PC-9 (cell line): ENCODE measurements at regions not wholly inside any gene's neighbourhood (a gene's known extent, or its start where the extent isn't known, plus 50 kb on each side); places are given as distances from the start of the nearest gene placed in this dataset.

ENCODE experiments used
- BruUV-seq: library from RNA; stranded (reverse); fragments of 400-500 nt; replicated peaks from 2 replicates; lab custom pipeline; 2021; lab: Mats Ljungman, UMichigan
- CTCF ChIA-PET: fragments of 300-600 bp; sonication (Branson Sonifier 250); formaldehyde crosslinking; loops from one replicate; lab custom pipeline; 2022; ENCODE audit warnings: antibody characterized with exemption; lab: Charles Lee
- POLR2A ChIA-PET: fragments of 300-600 bp; sonication (Branson Sonifier 250); formaldehyde crosslinking; loops from one replicate; lab custom pipeline; 2022; ENCODE audit warnings: antibody characterized with exemption; ENCODE audit not compliant: unreplicated experiment; lab: Charles Lee
- DNase-seq, 2 experiments: peaks; one replicate each; pipeline versions ENCODE4 v3.0.0 to v3.0.0-alpha.2; 2015 to 2022; ENCODE audit warnings: mixed read lengths in 1 of 2
- H2AFZ ChIP-seq: fragments of 200-600 bp; sonication (generic); 2 replicates; pipeline ENCODE4 v1.8.1; 2017; ENCODE audit warnings: antibody characterized with exemption
- H3F3A ChIP-seq: fragments of 200-600 bp; sonication (generic); 2 replicates; pipeline ENCODE4 v1.8.1; 2017; ENCODE audit warnings: antibody characterized with exemption, mild to moderate bottlenecking, low read depth; ENCODE audit not compliant: insufficient read depth
- H3K27ac ChIP-seq: fragments of 200-600 bp; sonication (generic); 2 replicates; pipeline ENCODE4 v1.6.1; 2016; ENCODE audit warnings: mixed run types
- H3K27me3 ChIP-seq: fragments of 200-600 bp; sonication (generic); 2 replicates; pipeline ENCODE4 v1.6.1; 2016; ENCODE audit warnings: low read depth, mixed run types; ENCODE audit not compliant: insufficient read depth
- H3K36me3 ChIP-seq: fragments of 200-600 bp; sonication (generic); 2 replicates; pipeline ENCODE4 v1.6.1; 2016; ENCODE audit warnings: low read depth, mixed run types
- H3K4me1 ChIP-seq: fragments of 200-600 bp; sonication (generic); replicated peaks from 2 replicates; pipeline ENCODE4 v1.6.1; 2016; ENCODE audit warnings: mixed run types; ENCODE audit not compliant: insufficient read depth
- H3K4me2 ChIP-seq: fragments of 200-600 bp; sonication (generic); 2 replicates; pipeline ENCODE4 v1.6.1; 2017; ENCODE audit warnings: mixed run types
- H3K4me3 ChIP-seq: fragments of 200-600 bp; sonication (generic); 2 replicates; pipeline ENCODE4 v1.6.1; 2016; ENCODE audit warnings: mixed run types
- H3K79me2 ChIP-seq: fragments of 200-600 bp; sonication (generic); 2 replicates; pipeline ENCODE4 v1.6.1; 2017; ENCODE audit warnings: low read depth, mixed run types
- H3K9me2 ChIP-seq: fragments of 200-600 bp; sonication (generic); 2 replicates; pipeline ENCODE4 v1.8.1; 2017; ENCODE audit warnings: mild to moderate bottlenecking; ENCODE audit not compliant: insufficient read depth
- H3K9me3 ChIP-seq: fragments of 200-600 bp; sonication (generic); 2 replicates; pipeline ENCODE4 v1.8.1; 2016; ENCODE audit warnings: low read depth; ENCODE audit not compliant: insufficient read depth
- H4K20me1 ChIP-seq: fragments of 200-600 bp; sonication (generic); 2 replicates; pipeline ENCODE4 v1.8.1; 2017; ENCODE audit not compliant: insufficient read depth
- EZH2 ChIP-seq: fragments of 200-600 bp; sonication (generic); IDR thresholded peaks from 2 replicates; pipeline ENCODE4 v1.8.0; 2017; ENCODE audit warnings: antibody characterized with exemption, low read depth
- intact Hi-C: fragments of 100-400 bp; cut with micrococcal nuclease; formaldehyde crosslinking; loops from one replicate; pipeline ENCODE4 v1.10.0; 2022; ENCODE audit not compliant: unreplicated experiment
- TF ChIP-seq, protein P1 (sequence below): fragments of 200-600 bp; sonication (generic); conservative IDR thresholded peaks from 2 replicates; pipeline ENCODE4 v1.6.1; 2017; ENCODE audit warnings: mixed run types, antibody characterized with exemption, mild to moderate bottlenecking, moderate library complexity

DNA sequence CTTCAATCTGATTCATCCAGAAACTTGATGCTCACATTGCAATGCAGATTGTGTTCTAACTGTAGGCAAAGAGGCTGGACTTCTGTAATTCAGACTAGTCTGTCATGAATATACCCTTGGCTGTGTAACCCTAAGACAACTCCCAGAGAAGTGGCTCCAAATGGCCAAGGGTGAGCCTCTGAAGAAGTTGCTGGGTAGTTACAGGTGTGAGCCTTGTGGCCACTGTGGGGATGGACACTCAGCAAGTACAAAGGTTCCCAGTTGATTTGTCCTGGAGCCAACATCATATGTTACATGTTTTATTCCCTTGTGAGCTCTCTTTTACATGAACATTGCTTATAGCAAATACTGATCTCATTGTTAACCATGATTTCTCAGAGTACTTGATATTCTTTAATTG lies 94.8 kb upstream of the KCNJ3 start:
- no peaks in the 10 kb centered on the region for H3F3A ChIP-seq
- TF ChIP-seq, protein P1, sequence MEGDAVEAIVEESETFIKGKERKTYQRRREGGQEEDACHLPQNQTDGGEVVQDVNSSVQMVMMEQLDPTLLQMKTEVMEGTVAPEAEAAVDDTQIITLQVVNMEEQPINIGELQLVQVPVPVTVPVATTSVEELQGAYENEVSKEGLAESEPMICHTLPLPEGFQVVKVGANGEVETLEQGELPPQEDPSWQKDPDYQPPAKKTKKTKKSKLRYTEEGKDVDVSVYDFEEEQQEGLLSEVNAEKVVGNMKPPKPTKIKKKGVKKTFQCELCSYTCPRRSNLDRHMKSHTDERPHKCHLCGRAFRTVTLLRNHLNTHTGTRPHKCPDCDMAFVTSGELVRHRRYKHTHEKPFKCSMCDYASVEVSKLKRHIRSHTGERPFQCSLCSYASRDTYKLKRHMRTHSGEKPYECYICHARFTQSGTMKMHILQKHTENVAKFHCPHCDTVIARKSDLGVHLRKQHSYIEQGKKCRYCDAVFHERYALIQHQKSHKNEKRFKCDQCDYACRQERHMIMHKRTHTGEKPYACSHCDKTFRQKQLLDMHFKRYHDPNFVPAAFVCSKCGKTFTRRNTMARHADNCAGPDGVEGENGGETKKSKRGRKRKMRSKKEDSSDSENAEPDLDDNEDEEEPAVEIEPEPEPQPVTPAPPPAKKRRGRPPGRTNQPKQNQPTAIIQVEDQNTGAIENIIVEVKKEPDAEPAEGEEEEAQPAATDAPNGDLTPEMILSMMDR, result no peak
- TF ChIP-seq EZH2, result no peak
- no peaks in the 10 kb centered on the region for H3K4me1 ChIP-seq
- H3K27me3 ChIP-seq, result no peaks in the 10 kb centered on the region
- no peaks in the 10 kb centered on the region for H3K9me2 ChIP-seq
- no peaks in the 10 kb centered on the region for H3K36me3 ChIP-seq
- POLR2A ChIA-PET, result no interaction called here
- H3K9me3 ChIP-seq, result no peaks in the 10 kb centered on the region
- H4K20me1 ChIP-seq, result no peaks in the 10 kb centered on the region
- no peak for DNase-seq
- intact Hi-C loops, result no loop called here
- no peak overlapping the region for H3K4me2 ChIP-seq
- no TSS peak for BruUV-seq
- H3K4me3 ChIP-seq, result no peak overlapping the region
- H3K79me2 ChIP-seq, result no peaks in the 10 kb centered on the region
- CTCF ChIA-PET, result no interaction called here
- no peak overlapping the region for H2AFZ ChIP-seq
- no peak overlapping the region for H3K27ac ChIP-seq

DNA sequence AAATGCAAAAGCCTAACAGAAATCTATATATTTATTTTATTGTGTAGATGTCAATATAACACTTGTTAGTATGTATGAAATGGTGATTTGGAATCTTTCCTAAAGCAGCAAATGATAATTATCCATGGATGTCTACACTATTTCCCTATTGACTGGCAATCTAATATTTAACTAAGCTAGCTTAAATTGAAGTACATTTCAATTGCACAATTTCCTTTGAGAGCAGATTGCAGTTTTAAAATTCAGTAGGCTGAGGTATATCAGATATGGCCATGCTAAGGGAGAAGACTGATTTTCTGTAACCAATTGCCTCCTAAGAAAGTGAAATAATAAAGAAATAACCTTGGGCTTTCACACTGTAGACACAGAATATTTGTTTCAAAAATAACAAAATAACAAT lies 90.1 kb upstream of the KCNJ3 start:
- Histone ChIP-seq H3K27ac (no peak overlapping the region), H3K9me3 (no peaks in the 10 kb centered on the region), H3K9me2 (no peaks in the 10 kb centered on the region), H3K36me3 (no peaks in the 10 kb centered on the region), H3K79me2 (no peaks in the 10 kb centered on the region), H2AFZ (no peak overlapping the region), H3K27me3 (no peaks in the 10 kb centered on the region), H3K4me3 (no peak overlapping the region), H3K4me2 (no peak overlapping the region), H3F3A (no peaks in the 10 kb centered on the region), H4K20me1 (no peaks in the 10 kb centered on the region), H3K4me1 (no peaks in the 10 kb centered on the region)
- ChIA-PET CTCF (no interaction called here), POLR2A (no interaction called here)
- no peak for DNase-seq
- intact Hi-C loops, result no loop called here
- no TSS peak for BruUV-seq
- TF ChIP-seq EZH2, result no peak
- TF ChIP-seq, protein P1, result no peak

DNA sequence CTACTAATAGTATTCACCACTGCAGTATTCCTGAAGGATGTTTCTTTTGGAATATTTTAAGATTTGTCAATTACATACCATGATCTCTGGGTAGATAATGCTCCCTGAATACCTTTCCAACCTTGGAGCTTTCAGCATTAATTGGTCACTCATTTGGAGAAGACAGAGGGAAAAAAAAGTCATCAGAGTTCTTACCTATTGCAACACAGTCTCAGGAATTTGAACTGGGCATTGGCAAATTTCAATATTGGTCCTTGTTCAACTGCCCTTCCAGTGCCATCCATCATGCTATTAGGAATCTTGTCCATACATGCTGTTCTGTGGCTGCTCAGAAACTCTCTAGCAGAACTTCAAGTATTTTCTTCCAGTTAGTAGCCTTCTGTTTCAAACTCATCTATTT lies 83.6 kb upstream of the KCNJ3 start:
- H3K9me2 ChIP-seq, result no peaks in the 10 kb centered on the region
- no peaks in the 10 kb centered on the region for H3K27me3 ChIP-seq
- POLR2A ChIA-PET, result no interaction called here
- H3K27ac ChIP-seq, result no peak overlapping the region
- BruUV-seq, result no TSS peak
- H3K4me3 ChIP-seq, result no peak overlapping the region
- H3K4me1 ChIP-seq, result no peaks in the 10 kb centered on the region
- H3K9me3 ChIP-seq, result no peaks in the 10 kb centered on the region
- H3F3A ChIP-seq, result no peaks in the 10 kb centered on the region
- no peak overlapping the region for H2AFZ ChIP-seq
- CTCF ChIA-PET, result no interaction called here
- no peaks in the 10 kb centered on the region for H4K20me1 ChIP-seq
- H3K79me2 ChIP-seq, result no peaks in the 10 kb centered on the region
- intact Hi-C loops, result no loop called here
- TF ChIP-seq EZH2, result no peak
- TF ChIP-seq, protein P1, result no peak
- H3K36me3 ChIP-seq, result no peaks in the 10 kb centered on the region
- no peak overlapping the region for H3K4me2 ChIP-seq
- DNase-seq, result no peak
